ENCODE measurements at regions not wholly inside any gene's neighbourhood (a gene's known extent, or its start where the extent isn't known, plus 50 kb on each side); places are given as distances from the start of the nearest gene placed in this dataset.

DNA sequence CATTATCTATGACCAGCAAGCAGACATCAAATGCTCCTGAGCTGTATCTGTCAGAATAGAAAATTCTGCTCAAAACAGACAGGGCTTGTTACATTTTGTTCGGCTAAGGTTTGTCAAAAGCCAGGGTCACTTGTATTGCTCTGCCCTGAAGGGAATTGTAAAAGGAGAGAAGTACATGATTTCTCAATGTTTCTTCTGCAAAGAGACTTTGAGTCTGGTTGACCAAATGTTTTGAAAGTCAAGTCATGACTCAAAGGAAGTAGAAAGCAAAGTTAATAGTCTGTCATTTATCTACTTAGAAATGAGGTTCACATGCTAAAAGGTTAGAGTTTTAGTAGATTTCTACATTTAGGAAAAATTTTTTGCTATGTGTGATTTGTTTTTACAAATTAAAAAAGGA, 1624.1 kb upstream of the ZEB2 start (continued):
- TF ChIP-seq, protein P1, sequence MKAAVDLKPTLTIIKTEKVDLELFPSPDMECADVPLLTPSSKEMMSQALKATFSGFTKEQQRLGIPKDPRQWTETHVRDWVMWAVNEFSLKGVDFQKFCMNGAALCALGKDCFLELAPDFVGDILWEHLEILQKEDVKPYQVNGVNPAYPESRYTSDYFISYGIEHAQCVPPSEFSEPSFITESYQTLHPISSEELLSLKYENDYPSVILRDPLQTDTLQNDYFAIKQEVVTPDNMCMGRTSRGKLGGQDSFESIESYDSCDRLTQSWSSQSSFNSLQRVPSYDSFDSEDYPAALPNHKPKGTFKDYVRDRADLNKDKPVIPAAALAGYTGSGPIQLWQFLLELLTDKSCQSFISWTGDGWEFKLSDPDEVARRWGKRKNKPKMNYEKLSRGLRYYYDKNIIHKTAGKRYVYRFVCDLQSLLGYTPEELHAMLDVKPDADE (IDR thresholded peaks at IDR 0.05) = no peak
- TF ChIP-seq, protein P2, sequence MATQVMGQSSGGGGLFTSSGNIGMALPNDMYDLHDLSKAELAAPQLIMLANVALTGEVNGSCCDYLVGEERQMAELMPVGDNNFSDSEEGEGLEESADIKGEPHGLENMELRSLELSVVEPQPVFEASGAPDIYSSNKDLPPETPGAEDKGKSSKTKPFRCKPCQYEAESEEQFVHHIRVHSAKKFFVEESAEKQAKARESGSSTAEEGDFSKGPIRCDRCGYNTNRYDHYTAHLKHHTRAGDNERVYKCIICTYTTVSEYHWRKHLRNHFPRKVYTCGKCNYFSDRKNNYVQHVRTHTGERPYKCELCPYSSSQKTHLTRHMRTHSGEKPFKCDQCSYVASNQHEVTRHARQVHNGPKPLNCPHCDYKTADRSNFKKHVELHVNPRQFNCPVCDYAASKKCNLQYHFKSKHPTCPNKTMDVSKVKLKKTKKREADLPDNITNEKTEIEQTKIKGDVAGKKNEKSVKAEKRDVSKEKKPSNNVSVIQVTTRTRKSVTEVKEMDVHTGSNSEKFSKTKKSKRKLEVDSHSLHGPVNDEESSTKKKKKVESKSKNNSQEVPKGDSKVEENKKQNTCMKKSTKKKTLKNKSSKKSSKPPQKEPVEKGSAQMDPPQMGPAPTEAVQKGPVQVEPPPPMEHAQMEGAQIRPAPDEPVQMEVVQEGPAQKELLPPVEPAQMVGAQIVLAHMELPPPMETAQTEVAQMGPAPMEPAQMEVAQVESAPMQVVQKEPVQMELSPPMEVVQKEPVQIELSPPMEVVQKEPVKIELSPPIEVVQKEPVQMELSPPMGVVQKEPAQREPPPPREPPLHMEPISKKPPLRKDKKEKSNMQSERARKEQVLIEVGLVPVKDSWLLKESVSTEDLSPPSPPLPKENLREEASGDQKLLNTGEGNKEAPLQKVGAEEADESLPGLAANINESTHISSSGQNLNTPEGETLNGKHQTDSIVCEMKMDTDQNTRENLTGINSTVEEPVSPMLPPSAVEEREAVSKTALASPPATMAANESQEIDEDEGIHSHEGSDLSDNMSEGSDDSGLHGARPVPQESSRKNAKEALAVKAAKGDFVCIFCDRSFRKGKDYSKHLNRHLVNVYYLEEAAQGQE (IDR thresholded peaks at IDR 0.05; ENCODE audit: unreplicated experiment) = no peak

DNA sequence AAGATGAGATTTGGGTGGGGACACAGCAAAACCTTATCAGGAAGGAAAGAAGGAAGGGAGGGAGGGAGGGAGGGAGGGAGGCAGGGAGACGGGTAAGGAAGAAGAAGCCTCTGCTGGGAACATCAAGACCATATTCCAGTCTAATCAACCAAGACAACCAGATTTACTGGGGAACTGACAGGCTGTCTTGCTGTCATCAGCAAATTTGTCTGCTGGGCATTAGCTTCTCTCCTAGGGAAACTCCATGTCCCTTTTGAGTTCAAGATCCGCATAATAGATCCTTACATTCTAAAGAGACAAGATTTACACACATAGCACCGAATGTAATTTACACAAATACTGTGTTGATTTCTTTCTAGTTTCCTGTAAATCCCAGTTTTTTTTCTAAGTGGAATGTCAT, 1618.9 kb upstream of the ZEB2 start:
- ATAC-seq (no peak), DNase-seq (ENCODE audit: low spot score) (no peak)
- no peak overlapping the region for H3K27ac Mint-ChIP-seq
- Histone ChIP-seq H3K9me2 (ENCODE audit: insufficient read depth) (peaks cover 9% of the 10 kb centered on the region; the same call in 1 of the 2 replicates), H3K4me3 (no peak overlapping the region), H3F3A (replicated peaks; ENCODE audit: low read depth) (no peaks in the 10 kb centered on the region), H3K4me2 (no peak overlapping the region), H3K79me2 (replicated peaks; ENCODE audit: insufficient read depth) (no peaks in the 10 kb centered on the region), H3K27me3 (ENCODE audit: insufficient read depth) (no peaks in the 10 kb centered on the region), H3K4me1 (ENCODE audit: insufficient read depth) (no peaks in the 10 kb centered on the region; the same call in 1 of the 2 replicates), H3K27ac (ENCODE audit: low read depth) (no peak overlapping the region), H4K20me1 (replicated peaks; ENCODE audit: insufficient read depth) (no peaks in the 10 kb centered on the region), H3K36me3 (ENCODE audit: insufficient read depth) (no peaks in the 10 kb centered on the region), H2AFZ (no peak overlapping the region)
- H3K36me3 Mint-ChIP-seq (ENCODE audit: low read depth) = peaks cover 13% of the 10 kb centered on the region
- peaks cover 1% of the 10 kb centered on the region for H3K27me3 Mint-ChIP-seq (ENCODE audit: insufficient read depth, low read depth, poor library complexity)
- H3K9me3 Mint-ChIP-seq = peaks cover 10% of the 10 kb centered on the region; the same call in 2 of the 3 replicates
- no peaks in the 10 kb centered on the region for H3K4me1 Mint-ChIP-seq
- H3K4me3 Mint-ChIP-seq = no peak overlapping the region
- no peak for TF ChIP-seq NANOG (IDR thresholded peaks at IDR 0.05; ENCODE audit: borderline replicate concordance)
- TF ChIP-seq, protein P1 (IDR thresholded peaks at IDR 0.05) = no peak
- no peak for TF ChIP-seq ZNF331 (CRISPR knock-in tag; IDR thresholded peaks at IDR 0.05; ENCODE audit: low read depth)
- TF ChIP-seq ZNF114 (CRISPR knock-in tag; IDR thresholded peaks at IDR 0.05) = no peak
- TF ChIP-seq, protein P3, sequence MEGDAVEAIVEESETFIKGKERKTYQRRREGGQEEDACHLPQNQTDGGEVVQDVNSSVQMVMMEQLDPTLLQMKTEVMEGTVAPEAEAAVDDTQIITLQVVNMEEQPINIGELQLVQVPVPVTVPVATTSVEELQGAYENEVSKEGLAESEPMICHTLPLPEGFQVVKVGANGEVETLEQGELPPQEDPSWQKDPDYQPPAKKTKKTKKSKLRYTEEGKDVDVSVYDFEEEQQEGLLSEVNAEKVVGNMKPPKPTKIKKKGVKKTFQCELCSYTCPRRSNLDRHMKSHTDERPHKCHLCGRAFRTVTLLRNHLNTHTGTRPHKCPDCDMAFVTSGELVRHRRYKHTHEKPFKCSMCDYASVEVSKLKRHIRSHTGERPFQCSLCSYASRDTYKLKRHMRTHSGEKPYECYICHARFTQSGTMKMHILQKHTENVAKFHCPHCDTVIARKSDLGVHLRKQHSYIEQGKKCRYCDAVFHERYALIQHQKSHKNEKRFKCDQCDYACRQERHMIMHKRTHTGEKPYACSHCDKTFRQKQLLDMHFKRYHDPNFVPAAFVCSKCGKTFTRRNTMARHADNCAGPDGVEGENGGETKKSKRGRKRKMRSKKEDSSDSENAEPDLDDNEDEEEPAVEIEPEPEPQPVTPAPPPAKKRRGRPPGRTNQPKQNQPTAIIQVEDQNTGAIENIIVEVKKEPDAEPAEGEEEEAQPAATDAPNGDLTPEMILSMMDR (conservative IDR thresholded peaks at IDR 0.05; ENCODE audit: low read depth in 2 of 2) = no peak
- TF ChIP-seq POLR2AphosphoS5 (IDR thresholded peaks at IDR 0.05; ENCODE audit: low read depth) = no peak
- TF ChIP-seq CREB1 (CRISPR knock-in tag; IDR thresholded peaks at IDR 0.05; ENCODE audit: low read depth) = no peak
- TF ChIP-seq, protein P4, sequence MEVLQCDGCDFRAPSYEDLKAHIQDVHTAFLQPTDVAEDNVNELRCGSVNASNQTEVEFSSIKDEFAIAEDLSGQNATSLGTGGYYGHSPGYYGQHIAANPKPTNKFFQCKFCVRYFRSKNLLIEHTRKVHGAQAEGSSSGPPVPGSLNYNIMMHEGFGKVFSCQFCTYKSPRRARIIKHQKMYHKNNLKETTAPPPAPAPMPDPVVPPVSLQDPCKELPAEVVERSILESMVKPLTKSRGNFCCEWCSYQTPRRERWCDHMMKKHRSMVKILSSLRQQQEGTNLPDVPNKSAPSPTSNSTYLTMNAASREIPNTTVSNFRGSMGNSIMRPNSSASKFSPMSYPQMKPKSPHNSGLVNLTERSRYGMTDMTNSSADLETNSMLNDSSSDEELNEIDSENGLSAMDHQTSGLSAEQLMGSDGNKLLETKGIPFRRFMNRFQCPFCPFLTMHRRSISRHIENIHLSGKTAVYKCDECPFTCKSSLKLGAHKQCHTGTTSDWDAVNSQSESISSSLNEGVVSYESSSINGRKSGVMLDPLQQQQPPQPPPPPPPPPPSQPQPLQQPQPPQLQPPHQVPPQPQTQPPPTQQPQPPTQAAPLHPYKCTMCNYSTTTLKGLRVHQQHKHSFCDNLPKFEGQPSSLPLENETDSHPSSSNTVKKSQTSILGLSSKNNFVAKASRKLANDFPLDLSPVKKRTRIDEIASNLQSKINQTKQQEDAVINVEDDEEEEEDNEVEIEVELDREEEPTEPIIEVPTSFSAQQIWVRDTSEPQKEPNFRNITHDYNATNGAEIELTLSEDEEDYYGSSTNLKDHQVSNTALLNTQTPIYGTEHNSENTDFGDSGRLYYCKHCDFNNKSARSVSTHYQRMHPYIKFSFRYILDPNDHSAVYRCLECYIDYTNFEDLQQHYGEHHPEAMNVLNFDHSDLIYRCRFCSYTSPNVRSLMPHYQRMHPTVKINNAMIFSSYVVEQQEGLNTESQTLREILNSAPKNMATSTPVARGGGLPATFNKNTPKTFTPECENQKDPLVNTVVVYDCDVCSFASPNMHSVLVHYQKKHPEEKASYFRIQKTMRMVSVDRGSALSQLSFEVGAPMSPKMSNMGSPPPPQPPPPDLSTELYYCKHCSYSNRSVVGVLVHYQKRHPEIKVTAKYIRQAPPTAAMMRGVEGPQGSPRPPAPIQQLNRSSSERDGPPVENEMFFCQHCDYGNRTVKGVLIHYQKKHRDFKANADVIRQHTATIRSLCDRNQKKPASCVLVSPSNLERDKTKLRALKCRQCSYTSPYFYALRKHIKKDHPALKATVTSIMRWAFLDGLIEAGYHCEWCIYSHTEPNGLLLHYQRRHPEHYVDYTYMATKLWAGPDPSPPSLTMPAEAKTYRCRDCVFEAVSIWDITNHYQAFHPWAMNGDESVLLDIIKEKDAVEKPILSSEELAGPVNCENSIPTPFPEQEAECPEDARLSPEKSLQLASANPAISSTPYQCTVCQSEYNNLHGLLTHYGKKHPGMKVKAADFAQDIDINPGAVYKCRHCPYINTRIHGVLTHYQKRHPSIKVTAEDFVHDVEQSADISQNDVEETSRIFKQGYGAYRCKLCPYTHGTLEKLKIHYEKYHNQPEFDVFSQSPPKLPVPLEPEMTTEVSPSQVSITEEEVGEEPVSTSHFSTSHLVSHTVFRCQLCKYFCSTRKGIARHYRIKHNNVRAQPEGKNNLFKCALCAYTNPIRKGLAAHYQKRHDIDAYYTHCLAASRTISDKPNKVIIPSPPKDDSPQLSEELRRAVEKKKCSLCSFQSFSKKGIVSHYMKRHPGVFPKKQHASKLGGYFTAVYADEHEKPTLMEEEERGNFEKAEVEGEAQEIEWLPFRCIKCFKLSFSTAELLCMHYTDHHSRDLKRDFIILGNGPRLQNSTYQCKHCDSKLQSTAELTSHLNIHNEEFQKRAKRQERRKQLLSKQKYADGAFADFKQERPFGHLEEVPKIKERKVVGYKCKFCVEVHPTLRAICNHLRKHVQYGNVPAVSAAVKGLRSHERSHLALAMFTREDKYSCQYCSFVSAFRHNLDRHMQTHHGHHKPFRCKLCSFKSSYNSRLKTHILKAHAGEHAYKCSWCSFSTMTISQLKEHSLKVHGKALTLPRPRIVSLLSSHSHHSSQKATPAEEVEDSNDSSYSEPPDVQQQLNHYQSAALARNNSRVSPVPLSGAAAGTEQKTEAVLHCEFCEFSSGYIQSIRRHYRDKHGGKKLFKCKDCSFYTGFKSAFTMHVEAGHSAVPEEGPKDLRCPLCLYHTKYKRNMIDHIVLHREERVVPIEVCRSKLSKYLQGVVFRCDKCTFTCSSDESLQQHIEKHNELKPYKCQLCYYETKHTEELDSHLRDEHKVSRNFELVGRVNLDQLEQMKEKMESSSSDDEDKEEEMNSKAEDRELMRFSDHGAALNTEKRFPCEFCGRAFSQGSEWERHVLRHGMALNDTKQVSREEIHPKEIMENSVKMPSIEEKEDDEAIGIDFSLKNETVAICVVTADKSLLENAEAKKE (CRISPR knock-in tag; IDR thresholded peaks at IDR 0.05) = no peak
- no peak for TF ChIP-seq EZH2 (IDR thresholded peaks at IDR 0.05; ENCODE audit: low read depth, unreplicated experiment)
- no peak for TF ChIP-seq STAT1 (IDR thresholded peaks at IDR 0.05; ENCODE audit: unreplicated experiment)

Data from GM23338 (cell line).